ENCODE measurements at regions not wholly inside any gene's neighbourhood (a gene's known extent, or its start where the extent isn't known, plus 50 kb on each side); places are given as distances from the start of the nearest gene placed in this dataset.

DNA sequence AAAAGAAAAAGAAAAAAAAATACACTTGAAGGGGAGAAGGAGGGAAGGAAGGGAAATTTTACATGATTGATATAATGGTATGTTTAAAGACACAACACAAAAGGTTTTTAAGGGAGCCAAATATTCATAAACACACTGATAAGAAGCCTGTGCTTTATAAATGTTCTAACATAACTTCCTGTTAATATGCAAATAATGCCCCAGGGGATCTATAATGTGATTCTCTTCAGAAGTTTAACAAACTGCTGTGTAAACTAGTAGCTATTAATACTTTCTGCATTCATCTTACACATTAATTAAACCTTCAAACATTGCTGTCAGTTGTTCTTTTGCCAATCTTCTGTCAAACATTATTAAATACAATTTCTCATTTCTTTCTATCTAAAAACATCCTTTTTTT, 231.6 kb downstream of the TJP1 start:
- H3K4me2 ChIP-seq (ENCODE audit: extremely low read depth, insufficient read depth, low read length), result no peak overlapping the region
- TF ChIP-seq EZH2 (IDR thresholded peaks at IDR 0.05; ENCODE audit: low read length, missing control alignments) (no peak), CTCF (conservative IDR thresholded peaks at IDR 0.05 in 1 of 2, IDR thresholded peaks at IDR 0.05 in 1 of 2; ENCODE audit: low read depth in 1 of 2, low read length in 2 of 2) (no peak)
- H3K9ac ChIP-seq (ENCODE audit: insufficient read depth, low read length), result no peak overlapping the region

DNA sequence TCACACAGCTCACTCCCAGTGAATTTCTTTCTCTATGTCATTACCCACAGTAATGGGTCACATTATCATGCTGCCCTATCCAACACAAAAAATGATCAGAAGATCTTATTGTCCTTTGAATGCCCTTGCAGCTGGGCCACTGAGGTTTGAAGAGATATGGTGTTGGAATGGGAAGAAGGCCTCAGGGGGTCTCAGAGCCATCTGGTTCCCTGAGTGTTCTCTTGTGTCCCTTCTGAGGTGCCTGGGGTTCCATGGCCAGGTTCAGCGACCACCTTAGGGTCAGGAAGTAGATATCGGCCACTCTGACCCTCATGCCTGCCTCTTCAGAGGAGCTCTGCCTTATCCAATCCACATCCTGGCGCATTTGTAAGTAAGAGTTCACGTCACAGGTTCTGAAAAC, 232.3 kb downstream of the TJP1 start:
- TF ChIP-seq EZH2 (IDR thresholded peaks at IDR 0.05; ENCODE audit: low read length, missing control alignments) (no peak), CTCF (conservative IDR thresholded peaks at IDR 0.05 in 1 of 2, IDR thresholded peaks at IDR 0.05 in 1 of 2; ENCODE audit: low read depth in 1 of 2, low read length in 2 of 2) (no peak)
- H3K27ac ChIP-seq (ENCODE audit: insufficient read depth, low read length), result no peak overlapping the region
- H3K36me3 ChIP-seq (ENCODE audit: control insufficient read depth, insufficient read depth, low read length), result no peaks in the 10 kb centered on the region
- no peak overlapping the region for H3K4me3 ChIP-seq (replicated peaks in 1 of 4; ENCODE audit: control extremely low read depth in 1 of 4, insufficient read depth in 1 of 4, low read depth in 3 of 4, low read length in 4 of 4)
- no peaks in the 10 kb centered on the region for H3K9me3 ChIP-seq (ENCODE audit: control insufficient read depth, insufficient read depth, low read depth, low read length)
- H2AFZ ChIP-seq (ENCODE audit: low read length), result no peak overlapping the region
- H3K27me3 ChIP-seq (ENCODE audit: control insufficient read depth, insufficient read depth, low read length), result no peaks in the 10 kb centered on the region
- no peak for DNase-seq (ENCODE audit: low read depth in 2 of 2)
- H4K20me1 ChIP-seq (ENCODE audit: control insufficient read depth, extremely low read depth, insufficient read depth, low read length), result no peaks in the 10 kb centered on the region
- H3K79me2 ChIP-seq (ENCODE audit: control insufficient read depth, insufficient read depth, low read length), result no peaks in the 10 kb centered on the region
- no peak overlapping the region for H3K9ac ChIP-seq (ENCODE audit: insufficient read depth, low read length)
- no peak overlapping the region for H3K4me2 ChIP-seq (ENCODE audit: extremely low read depth, insufficient read depth, low read length)
- no peaks in the 10 kb centered on the region for H3K4me1 ChIP-seq (ENCODE audit: control insufficient read depth, extremely low read depth, insufficient read depth, low read length)

More for the DNA sequence above, 231.6 kb downstream of the TJP1 start:
- Histone ChIP-seq H2AFZ (ENCODE audit: low read length) (no peak overlapping the region), H3K4me3 (replicated peaks in 1 of 4; ENCODE audit: control extremely low read depth in 1 of 4, insufficient read depth in 1 of 4, low read depth in 3 of 4, low read length in 4 of 4) (no peak overlapping the region), H3K27ac (ENCODE audit: insufficient read depth, low read length) (no peak overlapping the region), H3K79me2 (ENCODE audit: control insufficient read depth, insufficient read depth, low read length) (no peaks in the 10 kb centered on the region), H3K36me3 (ENCODE audit: control insufficient read depth, insufficient read depth, low read length) (no peaks in the 10 kb centered on the region), H3K27me3 (ENCODE audit: control insufficient read depth, insufficient read depth, low read length) (no peaks in the 10 kb centered on the region), H3K4me1 (ENCODE audit: control insufficient read depth, extremely low read depth, insufficient read depth, low read length) (no peaks in the 10 kb centered on the region), H4K20me1 (ENCODE audit: control insufficient read depth, extremely low read depth, insufficient read depth, low read length) (no peaks in the 10 kb centered on the region), H3K9me3 (ENCODE audit: control insufficient read depth, insufficient read depth, low read depth, low read length) (no peaks in the 10 kb centered on the region)
- no peak for DNase-seq (ENCODE audit: low read depth in 2 of 2)

- Histone ChIP-seq H3K9me3 (ENCODE audit: control insufficient read depth, insufficient read depth, low read depth, low read length) (no peaks in the 10 kb centered on the region), H2AFZ (ENCODE audit: low read length) (no peak overlapping the region), H3K36me3 (ENCODE audit: control insufficient read depth, insufficient read depth, low read length) (no peaks in the 10 kb centered on the region), H4K20me1 (ENCODE audit: control insufficient read depth, extremely low read depth, insufficient read depth, low read length) (no peaks in the 10 kb centered on the region), H3K4me2 (ENCODE audit: extremely low read depth, insufficient read depth, low read length) (no peak overlapping the region), H3K79me2 (ENCODE audit: control insufficient read depth, insufficient read depth, low read length) (no peaks in the 10 kb centered on the region), H3K4me1 (ENCODE audit: control insufficient read depth, extremely low read depth, insufficient read depth, low read length) (no peaks in the 10 kb centered on the region), H3K27ac (ENCODE audit: insufficient read depth, low read length) (no peak overlapping the region), H3K27me3 (ENCODE audit: control insufficient read depth, insufficient read depth, low read length) (no peaks in the 10 kb centered on the region), H3K9ac (ENCODE audit: insufficient read depth, low read length) (no peak overlapping the region), H3K4me3 (replicated peaks in 1 of 4; ENCODE audit: control extremely low read depth in 1 of 4, insufficient read depth in 1 of 4, low read depth in 3 of 4, low read length in 4 of 4) (no peak overlapping the region)
- TF ChIP-seq CTCF (conservative IDR thresholded peaks at IDR 0.05 in 1 of 2, IDR thresholded peaks at IDR 0.05 in 1 of 2; ENCODE audit: low read depth in 1 of 2, low read length in 2 of 2), result no peak
- TF ChIP-seq EZH2 (IDR thresholded peaks at IDR 0.05; ENCODE audit: low read length, missing control alignments), result no peak
- DNase-seq (ENCODE audit: low read depth in 2 of 2), result no peak
Observed at GRCh38 chr15:29589416-29589815, 232.9 kb downstream of the TJP1 start.

Measured in fibroblast of lung (primary cell).